ENCODE measurements at regions not wholly inside any gene's neighbourhood (a gene's known extent, or its start where the extent isn't known, plus 50 kb on each side); places are given as distances from the start of the nearest gene placed in this dataset.

DNA sequence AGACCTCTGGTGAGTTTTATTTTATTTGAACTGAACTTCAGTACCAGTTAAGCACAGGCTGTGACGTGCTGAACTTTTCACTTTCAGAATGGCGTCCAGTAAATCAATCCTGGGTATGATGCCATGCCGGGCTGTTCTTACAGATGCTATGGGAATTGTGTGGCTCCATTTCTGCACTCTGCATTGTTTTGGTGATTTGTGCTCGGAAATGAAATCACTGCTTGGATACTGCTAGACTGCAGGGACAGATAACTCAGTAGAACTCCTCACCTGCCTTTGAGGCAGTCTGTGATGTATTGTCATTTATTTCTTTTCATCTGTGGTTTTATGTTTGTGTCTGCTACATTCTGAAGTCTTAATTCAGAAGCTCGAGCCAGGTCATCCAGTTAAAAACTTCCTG is 172.7 kb downstream of the PTPN11 start:
- Histone ChIP-seq H3K4me3 (no peak overlapping the region), H3K4me1 (replicated peaks in 1 of 2) (no peaks in the 10 kb centered on the region), H3K27ac (no peak overlapping the region)
- peak in 5 of 8 experiments; percentile 19 to 76 (median 35) for ATAC-seq (replicated peaks in 6 of 8)
- 0 to 62% (median 36%) methylated on average over 1 to 5 of the region's 5 CpGs for WGBS, 10 experiments
- in situ Hi-C loops (cut with MboI; ENCODE audit: low pct_unique_long_range_greater_than_20kb in 2 of 9, low sequenced_read_pairs in 9 of 9, unreplicated experiment in 9 of 9), result no loop called here

DNA sequence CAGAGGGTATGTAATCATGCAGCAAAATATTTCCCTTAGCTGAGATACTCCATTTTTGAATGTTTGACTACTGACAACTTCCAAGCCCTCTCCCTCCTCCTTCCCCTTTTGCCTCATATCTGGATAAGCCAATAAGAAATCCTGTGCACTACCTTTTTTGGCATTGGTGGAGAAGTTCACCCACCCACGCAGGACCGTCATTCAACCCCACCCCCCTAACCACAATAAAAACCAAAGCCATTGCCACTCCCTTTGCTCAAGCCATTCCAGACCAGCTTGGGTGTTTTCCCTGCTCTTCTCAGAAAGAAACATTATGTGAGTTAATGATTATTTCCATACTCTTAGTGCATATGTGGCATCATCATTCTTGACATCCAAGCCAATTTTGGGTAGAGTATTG is 176.7 kb downstream of the PTPN11 start:
- H3K4me3 ChIP-seq, result no peak overlapping the region
- in situ Hi-C loops (cut with MboI; ENCODE audit: low pct_unique_long_range_greater_than_20kb in 2 of 9, low sequenced_read_pairs in 9 of 9, unreplicated experiment in 9 of 9), result no loop called here
- no peak for ATAC-seq (replicated peaks in 6 of 8)
- H3K4me1 ChIP-seq (replicated peaks in 1 of 2), result no peaks in the 10 kb centered on the region
- WGBS, 10 experiments, result 60 to 100% (median 83%) methylated on average over 1 to 2 of the region's 2 CpGs; no CpG with 5 or more reads in 7 of the 10 experiments
- no peak overlapping the region for H3K27ac ChIP-seq

- in situ Hi-C loops (cut with MboI; ENCODE audit: low pct_unique_long_range_greater_than_20kb in 2 of 9, low sequenced_read_pairs in 9 of 9, unreplicated experiment in 9 of 9), result no loop called here
- 0 to 100% (median 60%) methylated on average over 1 to 3 of the region's 4 CpGs; no CpG with 5 or more reads in 3 of the 10 experiments for WGBS, 10 experiments
- no peaks in the 10 kb centered on the region for H3K4me1 ChIP-seq (replicated peaks in 1 of 2)
- no peak for ATAC-seq (replicated peaks in 6 of 8)
- H3K4me3 ChIP-seq, result no peak overlapping the region
- no peak overlapping the region for H3K27ac ChIP-seq
Measured at GRCh38 chr12:112597986-112598385, 179.2 kb downstream of the PTPN11 start.

DNA sequence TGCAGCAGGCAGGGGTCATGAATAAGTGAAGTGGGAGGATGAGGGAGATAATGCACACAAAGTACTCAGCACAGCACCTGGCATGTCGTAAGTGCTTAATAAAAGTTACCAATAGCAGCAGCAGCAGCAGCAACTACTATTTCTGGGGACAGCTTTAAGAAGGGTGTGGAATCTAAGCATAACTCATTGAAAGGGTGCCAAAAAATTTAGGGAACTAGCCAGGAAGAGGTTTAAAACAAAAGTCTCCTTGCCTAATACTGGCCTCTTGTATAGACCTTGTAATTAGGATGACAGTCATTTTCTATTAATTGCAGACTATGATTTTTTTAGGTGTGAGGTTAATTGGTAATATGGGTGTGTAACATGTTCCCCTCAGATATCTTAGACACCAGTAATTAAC is 179.9 kb downstream of the PTPN11 start:
- WGBS, 10 experiments, result 0 to 100% (median 58%) methylated on average over 1 of the region's 1 CpG; no CpG with 5 or more reads in 4 of the 10 experiments
- no peak overlapping the region for H3K4me3 ChIP-seq
- in situ Hi-C loops (cut with MboI; ENCODE audit: low pct_unique_long_range_greater_than_20kb in 2 of 9, low sequenced_read_pairs in 9 of 9, unreplicated experiment in 9 of 9), result no loop called here
- no peaks in the 10 kb centered on the region for H3K4me1 ChIP-seq (replicated peaks in 1 of 2)
- ATAC-seq (replicated peaks in 6 of 8), result no peak
- H3K27ac ChIP-seq, result no peak overlapping the region

GRCh38 chr12:112599871-112600270 is 181.1 kb downstream of the PTPN11 start:
- no peak overlapping the region for H3K4me3 ChIP-seq
- no peaks in the 10 kb centered on the region for H3K4me1 ChIP-seq (replicated peaks in 1 of 2)
- 0 to 83% (median 80%) methylated on average over 1 to 2 of the region's 3 CpGs; no CpG with 5 or more reads in 5 of the 10 experiments for WGBS, 10 experiments
- in situ Hi-C loops (cut with MboI; ENCODE audit: low pct_unique_long_range_greater_than_20kb in 2 of 9, low sequenced_read_pairs in 9 of 9, unreplicated experiment in 9 of 9), result no loop called here
- ATAC-seq (replicated peaks in 6 of 8), result peak in 2 of 8 experiments; percentile 68 to 86
- H3K27ac ChIP-seq, result no peak overlapping the region

- in situ Hi-C loops (cut with MboI; ENCODE audit: low pct_unique_long_range_greater_than_20kb in 2 of 9, low sequenced_read_pairs in 9 of 9, unreplicated experiment in 9 of 9), result no loop called here
- Histone ChIP-seq H3K4me1 (replicated peaks in 1 of 2) (no peaks in the 10 kb centered on the region), H3K4me3 (no peak overlapping the region), H3K27ac (no peak overlapping the region)
- WGBS, 10 experiments, result 0 to 31% (median 11%) methylated on average over 1 to 3 of the region's 3 CpGs; no CpG with 5 or more reads in 6 of the 10 experiments
- no peak for ATAC-seq (replicated peaks in 6 of 8)
Measured at GRCh38 chr12:112602150-112602549, 183.4 kb downstream of the PTPN11 start.

GRCh38 chr12:112606611-112607365 is 184.8 kb upstream of the RPH3A start:
- H3K27ac ChIP-seq, result no peak overlapping the region
- no peaks in the 10 kb centered on the region for H3K4me1 ChIP-seq (replicated peaks in 1 of 2)
- in situ Hi-C loops (cut with MboI; ENCODE audit: low pct_unique_long_range_greater_than_20kb in 2 of 9, low sequenced_read_pairs in 9 of 9, unreplicated experiment in 9 of 9), result no loop called here
- 20 to 100% (median 90%) methylated on average over 1 to 4 of the region's 4 CpGs; no CpG with 5 or more reads in 5 of the 10 experiments for WGBS, 10 experiments
- no peak overlapping the region for H3K4me3 ChIP-seq
- no peak for ATAC-seq (replicated peaks in 6 of 8)

GRCh38 chr12:112607427-112607826 is 184.1 kb upstream of the RPH3A start:
- 5 to 100% (median 50%) methylated on average over 1 to 3 of the region's 3 CpGs for WGBS, 10 experiments
- in situ Hi-C loops (cut with MboI; ENCODE audit: low pct_unique_long_range_greater_than_20kb in 2 of 9, low sequenced_read_pairs in 9 of 9, unreplicated experiment in 9 of 9), result no loop called here
- ATAC-seq (replicated peaks in 6 of 8), result no peak
- H3K4me3 ChIP-seq, result no peak overlapping the region
- no peaks in the 10 kb centered on the region for H3K4me1 ChIP-seq (replicated peaks in 1 of 2)
- H3K27ac ChIP-seq, result no peak overlapping the region

- ATAC-seq (replicated peaks in 6 of 8), result no peak
- Histone ChIP-seq H3K4me3 (no peak overlapping the region), H3K4me1 (replicated peaks in 1 of 2) (peaks cover 0 to 4% of the 10 kb centered on the region in 2 donors), H3K27ac (no peak overlapping the region)
- 0 to 86% (median 51%) methylated on average over 1 to 7 of the region's 7 CpGs; no CpG with 5 or more reads in 1 of the 10 experiments for WGBS, 10 experiments
- in situ Hi-C loops (cut with MboI; ENCODE audit: low pct_unique_long_range_greater_than_20kb in 2 of 9, low sequenced_read_pairs in 9 of 9, unreplicated experiment in 9 of 9), result no loop called here
Measured at GRCh38 chr12:112611908-112612307, 179.6 kb upstream of the RPH3A start.

DNA sequence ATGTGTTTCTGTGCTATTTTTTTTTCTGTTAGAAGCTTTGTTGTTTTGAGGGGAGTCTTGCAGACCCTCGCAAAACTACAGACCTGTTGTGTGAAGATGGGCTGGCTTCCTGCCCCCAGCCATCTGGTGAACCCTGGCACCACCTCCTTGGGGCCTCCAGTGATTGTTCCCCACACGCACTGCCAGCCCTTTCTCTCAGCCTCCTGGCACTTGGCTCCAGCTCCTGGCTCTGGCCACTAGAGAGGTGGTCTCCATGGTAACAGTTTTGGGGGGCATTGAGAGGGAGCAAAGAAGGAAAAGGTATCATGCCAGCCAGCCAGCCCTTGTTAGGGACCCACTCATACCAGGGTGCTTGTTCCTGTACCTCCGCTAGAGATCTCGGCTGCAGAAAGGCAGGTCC is 176.4 kb upstream of the RPH3A start:
- in situ Hi-C loops (cut with MboI; ENCODE audit: low pct_unique_long_range_greater_than_20kb in 2 of 9, low sequenced_read_pairs in 9 of 9, unreplicated experiment in 9 of 9), result no loop called here
- 4 to 100% (median 83%) methylated on average over 1 to 4 of the region's 4 CpGs; no CpG with 5 or more reads in 3 of the 10 experiments for WGBS, 10 experiments
- ATAC-seq (replicated peaks in 6 of 8), result no peak
- Histone ChIP-seq H3K4me3 (no peak overlapping the region), H3K27ac (no peak overlapping the region), H3K4me1 (replicated peaks in 1 of 2) (peaks cover 0 to 7% of the 10 kb centered on the region in 2 donors)

GRCh38 chr12:112616469-112617152 is 174.9 kb upstream of the RPH3A start:
- peak in 2 of 8 experiments; percentile 15 to 58 for ATAC-seq (replicated peaks in 6 of 8)
- WGBS, 10 experiments, result 0% methylated on average over 1 of the region's 2 CpGs; no CpG with 5 or more reads in 6 of the 10 experiments
- peak overlapping the region in 1 of 2 donors; percentile 14 for H3K27ac ChIP-seq
- H3K4me1 ChIP-seq (replicated peaks in 1 of 2), result peaks cover 0 to 7% of the 10 kb centered on the region in 2 donors
- in situ Hi-C loops (cut with MboI; ENCODE audit: low pct_unique_long_range_greater_than_20kb in 2 of 9, low sequenced_read_pairs in 9 of 9, unreplicated experiment in 9 of 9), result no loop called here
- H3K4me3 ChIP-seq, result no peak overlapping the region

- WGBS, 10 experiments, result 0 to 10% (median 0%) methylated on average over 1 to 2 of the region's 3 CpGs; no CpG with 5 or more reads in 6 of the 10 experiments
- Histone ChIP-seq H3K4me1 (replicated peaks in 1 of 2) (peaks cover 0 to 7% of the 10 kb centered on the region in 2 donors), H3K27ac (no peak overlapping the region), H3K4me3 (no peak overlapping the region)
- ATAC-seq (replicated peaks in 6 of 8), result peak in 1 of 8 experiments; percentile 10
- in situ Hi-C loops (cut with MboI; ENCODE audit: low pct_unique_long_range_greater_than_20kb in 2 of 9, low sequenced_read_pairs in 9 of 9, unreplicated experiment in 9 of 9), result no loop called here
Measured at GRCh38 chr12:112617153-112617505, 174.4 kb upstream of the RPH3A start.

DNA sequence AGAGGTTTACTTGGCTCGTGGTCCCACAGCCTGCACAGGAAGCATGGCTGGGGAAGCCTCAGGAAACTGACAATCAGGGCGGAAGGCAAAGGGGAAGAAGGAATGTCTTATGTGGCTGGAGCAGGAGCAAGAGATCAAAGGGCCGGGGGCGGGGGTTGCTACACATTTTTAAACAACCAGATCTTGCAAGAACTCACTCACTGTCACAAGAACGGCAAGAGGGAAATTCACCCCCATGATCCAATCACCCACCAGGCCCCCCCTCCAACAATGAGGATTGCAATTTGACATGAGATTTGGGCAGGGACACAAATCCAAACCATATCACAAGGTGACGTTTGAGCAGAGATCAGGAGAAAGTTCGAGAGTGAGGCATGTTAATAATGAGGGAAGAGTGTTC is 163.7 kb upstream of the RPH3A start:
- no peaks in the 10 kb centered on the region for H3K4me1 ChIP-seq (replicated peaks in 1 of 2)
- WGBS, 10 experiments, result 3 to 69% (median 31%) methylated on average over 1 to 7 of the region's 7 CpGs; no CpG with 5 or more reads in 2 of the 10 experiments
- H3K27ac ChIP-seq, result no peak overlapping the region
- in situ Hi-C loops (cut with MboI; ENCODE audit: low pct_unique_long_range_greater_than_20kb in 2 of 9, low sequenced_read_pairs in 9 of 9, unreplicated experiment in 9 of 9), result no loop called here
- ATAC-seq (replicated peaks in 6 of 8), result no peak
- H3K4me3 ChIP-seq, result no peak overlapping the region
